Suprapubic skin (tissue), 4 donors: ENCODE measurements at regions not wholly inside any gene's neighbourhood (a gene's known extent, or its start where the extent isn't known, plus 50 kb on each side); places are given as distances from the start of the nearest gene placed in this dataset.

ENCODE experiments used
- DNase-seq, 2 donors: peaks; one replicate each; pipeline ENCODE4 v3.0.0-alpha.2; 2019; ENCODE audit warnings: low spot score in 2 of 2
- H3K27ac ChIP-seq: fragments of 200-600 bp; sonication (generic); one replicate; pipeline ENCODE4 v1.5.1; 2019
- H3K27me3 ChIP-seq: fragments of 200-600 bp; sonication (generic); one replicate; pipeline ENCODE4 v1.5.1; 2019
- H3K36me3 ChIP-seq: fragments of 200-600 bp; sonication (generic); one replicate; pipeline ENCODE4 v1.5.1; 2019
- H3K4me1 ChIP-seq: fragments of 200-600 bp; sonication (generic); one replicate; pipeline ENCODE4 v1.5.1; 2019
- H3K4me3 ChIP-seq: fragments of 200-600 bp; sonication (generic); one replicate; pipeline ENCODE4 v1.5.1; 2019; ENCODE audit warnings: mild to moderate bottlenecking
- H3K9me3 ChIP-seq: fragments of 200-600 bp; sonication (generic); one replicate; pipeline ENCODE4 v1.5.1; 2019
- CTCF ChIP-seq, 2 donors: fragments of 200-600 bp in 1 of 2; fragments of 450-650 bp in 1 of 2; sonication (generic) in 1 of 2; IDR thresholded peaks; one replicate each; pipeline ENCODE4 v1.5.1; 2016 to 2019; ENCODE audit warnings: antibody characterized with exemption in 2 of 2, mild to moderate bottlenecking in 1 of 2, moderate library complexity in 1 of 2
- EP300 ChIP-seq: sonication (generic); formaldehyde crosslinking; IDR thresholded peaks from one replicate; pipeline ENCODE4 v1.6.1; 2017; ENCODE audit warnings: antibody characterized with exemption
- POLR2A ChIP-seq, 2 donors: fragments of 450-650 bp; IDR thresholded peaks; one replicate each; pipeline ENCODE4 v1.6.1; 2017; ENCODE audit warnings: antibody characterized with exemption in 2 of 2, mild to moderate bottlenecking in 2 of 2, moderate library complexity in 2 of 2
- POLR2AphosphoS5 ChIP-seq, 3 donors: sonication (generic); formaldehyde crosslinking; IDR thresholded peaks; one replicate each; pipeline ENCODE4 v1.6.1; 2017; ENCODE audit warnings: antibody characterized with exemption in 3 of 3
- WGBS: methylation state at CpG from one replicate; pipeline ENCODE4 v1.1.5; 2018; 5-methylcytosine and 5-hydroxymethylcytosine counted together

DNA sequence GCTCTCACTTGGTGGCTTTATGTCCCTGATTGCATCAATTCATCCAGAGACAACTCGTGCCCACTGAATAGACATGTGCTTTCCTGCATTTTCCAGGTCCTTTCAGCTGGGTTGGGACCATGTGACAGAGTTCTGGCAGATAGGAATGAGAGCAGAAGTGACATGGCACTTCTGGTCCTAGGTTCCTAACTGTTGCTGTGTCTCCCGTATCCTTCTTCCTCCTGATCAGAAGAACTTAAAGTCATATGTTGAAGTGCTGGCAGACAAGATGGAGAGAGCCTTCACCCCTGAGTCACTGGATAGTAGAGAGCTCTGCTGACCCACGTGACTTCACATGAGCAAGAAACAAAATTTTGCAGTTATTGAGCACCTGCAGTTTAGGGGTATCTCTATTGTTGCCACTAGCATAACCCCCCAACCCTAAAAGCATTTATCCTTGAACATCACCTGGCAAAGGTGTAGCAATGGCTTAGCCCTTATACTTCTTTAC lies 80.0 kb downstream of the NREP start:
- Histone ChIP-seq H3K4me1 (peaks cover 30% of the 10 kb centered on the region), H3K4me3 (no peak overlapping the region), H3K27me3 (no peaks in the 10 kb centered on the region), H3K9me3 (no peaks in the 10 kb centered on the region), H3K27ac (no peak overlapping the region), H3K36me3 (no peaks in the 10 kb centered on the region)
- DNase-seq, result no peak
- no peak for TF ChIP-seq POLR2AphosphoS5 (IDR thresholded peaks at IDR 0.05)
- WGBS, result 42% methylated on average over 3 of the region's 3 CpGs

DNA sequence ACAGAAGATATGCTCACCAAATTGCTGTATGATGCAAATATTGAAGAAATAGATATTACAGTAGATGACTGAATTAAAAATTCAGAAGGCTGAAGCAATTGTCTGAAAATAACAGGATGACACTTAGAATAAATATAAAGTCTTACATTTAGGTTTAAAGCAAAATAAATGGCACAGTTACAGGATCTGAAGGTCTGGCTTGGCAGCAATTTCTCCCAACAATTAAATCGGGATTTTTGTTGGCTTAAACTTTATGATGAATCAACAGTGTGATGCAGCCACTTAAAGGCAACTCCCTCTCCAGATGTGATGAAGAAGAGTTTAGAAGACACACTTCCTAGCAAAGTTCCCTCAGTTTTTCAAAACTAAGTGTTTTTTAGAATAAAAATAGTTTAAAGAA lies 80.5 kb downstream of the NREP start:
- TF ChIP-seq CTCF (IDR thresholded peaks at IDR 0.05) (no peak), POLR2A (IDR thresholded peaks at IDR 0.05) (no peak), EP300 (no peak), POLR2AphosphoS5 (IDR thresholded peaks at IDR 0.05) (no peak)
- no peak for DNase-seq
- Histone ChIP-seq H3K27ac (no peak overlapping the region), H3K4me3 (no peak overlapping the region), H3K4me1 (peaks cover 25% of the 10 kb centered on the region), H3K9me3 (no peaks in the 10 kb centered on the region), H3K27me3 (no peaks in the 10 kb centered on the region), H3K36me3 (no peaks in the 10 kb centered on the region)
- 9% methylated on average over 1 of the region's 1 CpG for WGBS

GRCh38 chr5:111675201-111675934 lies 81.6 kb downstream of the NREP start:
- no peaks in the 10 kb centered on the region for H3K9me3 ChIP-seq
- H3K4me3 ChIP-seq, result no peak overlapping the region
- no peak overlapping the region for H3K27ac ChIP-seq
- 92% methylated on average over 2 of the region's 2 CpGs for WGBS
- H3K4me1 ChIP-seq, result peaks cover 14% of the 10 kb centered on the region
- DNase-seq, result no peak
- no peak for TF ChIP-seq CTCF (IDR thresholded peaks at IDR 0.05)
- TF ChIP-seq POLR2AphosphoS5 (IDR thresholded peaks at IDR 0.05), result no peak
- no peak for TF ChIP-seq EP300
- H3K27me3 ChIP-seq, result no peaks in the 10 kb centered on the region
- H3K36me3 ChIP-seq, result no peaks in the 10 kb centered on the region

GRCh38 chr5:111673891-111674626 lies 82.9 kb downstream of the NREP start:
- TF ChIP-seq POLR2A (IDR thresholded peaks at IDR 0.05) (no peak), EP300 (no peak), POLR2AphosphoS5 (IDR thresholded peaks at IDR 0.05) (no peak), CTCF (IDR thresholded peaks at IDR 0.05) (no peak)
- Histone ChIP-seq H3K27me3 (no peaks in the 10 kb centered on the region), H3K27ac (no peak overlapping the region), H3K4me1 (peaks cover 9% of the 10 kb centered on the region), H3K9me3 (no peaks in the 10 kb centered on the region), H3K36me3 (no peaks in the 10 kb centered on the region), H3K4me3 (no peak overlapping the region)
- no peak for DNase-seq
- 80% methylated on average over 10 of the region's 10 CpGs for WGBS

DNA sequence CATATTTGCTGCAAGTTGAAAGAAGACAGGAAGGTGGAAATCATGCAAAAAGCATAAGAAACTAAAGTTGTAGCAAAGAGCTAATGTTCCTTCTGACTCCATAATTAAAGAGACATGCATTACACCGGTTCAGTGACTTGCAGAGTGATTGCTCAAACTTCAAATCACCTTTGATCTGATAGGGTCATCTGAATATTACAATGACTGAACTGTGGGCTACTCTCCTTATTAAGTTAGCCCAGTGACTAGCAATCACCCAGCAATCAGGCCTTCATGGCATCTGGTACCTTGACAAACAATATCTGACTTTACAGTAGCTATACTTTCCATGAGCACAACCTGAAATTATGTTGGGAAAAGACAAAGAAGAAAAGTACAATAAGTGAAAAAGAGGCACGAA lies 84.9 kb downstream of the NREP start:
- no peaks in the 10 kb centered on the region for H3K27me3 ChIP-seq
- no peak overlapping the region for H3K4me3 ChIP-seq
- DNase-seq, result no peak
- no peaks in the 10 kb centered on the region for H3K36me3 ChIP-seq
- H3K4me1 ChIP-seq, result peaks cover 7% of the 10 kb centered on the region
- H3K27ac ChIP-seq, result no peak overlapping the region
- H3K9me3 ChIP-seq, result no peaks in the 10 kb centered on the region
- 82% methylated on average over 2 of the region's 2 CpGs for WGBS
- TF ChIP-seq POLR2AphosphoS5 (IDR thresholded peaks at IDR 0.05) (no peak), EP300 (no peak), POLR2A (IDR thresholded peaks at IDR 0.05) (no peak), CTCF (IDR thresholded peaks at IDR 0.05) (no peak)
